ENCODE measurements at regions not wholly inside any gene's neighbourhood (a gene's known extent, or its start where the extent isn't known, plus 50 kb on each side); places are given as distances from the start of the nearest gene placed in this dataset.

DNA sequence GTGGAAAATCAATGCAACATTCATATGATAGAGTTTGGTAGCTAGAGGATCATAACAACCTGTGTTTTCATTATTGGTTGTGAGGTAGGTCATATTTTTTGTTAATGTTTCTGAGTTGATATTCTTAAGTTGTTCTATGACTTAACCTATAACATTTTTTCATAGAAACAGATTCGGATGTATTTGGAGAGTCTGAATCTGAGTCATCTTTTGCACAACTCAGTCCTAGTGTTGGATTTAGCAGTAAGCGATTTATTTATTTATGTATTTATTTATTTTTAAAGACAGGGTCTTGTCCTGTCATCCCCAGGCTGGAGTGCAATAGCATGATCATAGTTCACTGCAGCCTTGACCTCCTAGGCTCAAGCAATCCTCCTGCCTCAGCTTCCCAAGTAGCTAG, 292.8 kb upstream of the ZNF717 start:
- intact Hi-C loops (cut with micrococcal nuclease) = no loop called here
- H3K4me3 ChIP-seq (ENCODE audit: low read length) = no peak overlapping the region
- H3K9me3 ChIP-seq (ENCODE audit: low read length) = no peaks in the 10 kb centered on the region
- H3K79me2 ChIP-seq (ENCODE audit: low read length) = no peaks in the 10 kb centered on the region
- peaks cover 4% of the 10 kb centered on the region; the same call in 1 of the 2 replicates for H3K9me2 ChIP-seq (replicated peaks; ENCODE audit: low read length)
- H3K4me1 ChIP-seq (ENCODE audit: insufficient read depth, low read length) = no peaks in the 10 kb centered on the region
- H3K27me3 ChIP-seq (ENCODE audit: low read length) = no peaks in the 10 kb centered on the region
- POLR2A ChIA-PET (ENCODE audit: unreplicated experiment) = no interaction called here
- BruUV-seq (replicated peaks) = no TSS peak
- no peak overlapping the region for H3K4me2 ChIP-seq (ENCODE audit: low read length)
- no peaks in the 10 kb centered on the region for H3K36me3 ChIP-seq (ENCODE audit: low read depth, low read length)
- no peak overlapping the region for H3K9ac ChIP-seq (ENCODE audit: low read length)
- H3F3A ChIP-seq (ENCODE audit: low read length, unreplicated experiment) = no peaks in the 10 kb centered on the region
- DNase-seq = no peak
- ATAC-seq = no peak
- TF ChIP-seq EZH2phosphoT487 (IDR thresholded peaks at IDR 0.05; ENCODE audit: borderline replicate concordance, low read length) = no peak
- TF ChIP-seq CTCF (conservative IDR thresholded peaks at IDR 0.05; ENCODE audit: low read depth, low read length) = no peak
- no peak for TF ChIP-seq EZH2 (IDR thresholded peaks at IDR 0.05; ENCODE audit: low read length, unreplicated experiment)
- CTCF ChIA-PET = no interaction called here
- no peaks in the 10 kb centered on the region for H4K20me1 ChIP-seq (ENCODE audit: low read length)
- H2AFZ ChIP-seq (ENCODE audit: low read length) = no peak overlapping the region
- no peak overlapping the region for H3K27ac ChIP-seq (ENCODE audit: low read length)

GRCh38 chr3:76083992-76084391, 298.6 kb upstream of the ZNF717 start:
- Histone ChIP-seq H4K20me1 (ENCODE audit: low read length) (no peaks in the 10 kb centered on the region), H3K4me1 (ENCODE audit: insufficient read depth, low read length) (no peaks in the 10 kb centered on the region), H3K4me2 (ENCODE audit: low read length) (no peak overlapping the region), H3K9me2 (replicated peaks; ENCODE audit: low read length) (no peaks in the 10 kb centered on the region), H3K27me3 (ENCODE audit: low read length) (no peaks in the 10 kb centered on the region), H3F3A (ENCODE audit: low read length, unreplicated experiment) (no peaks in the 10 kb centered on the region), H2AFZ (ENCODE audit: low read length) (0 out of 2 replicates have a peak overlapping the region, but pooled peaks have one; percentile 33), H3K9ac (ENCODE audit: low read length) (no peak overlapping the region), H3K4me3 (ENCODE audit: low read length) (no peak overlapping the region), H3K9me3 (ENCODE audit: low read length) (no peaks in the 10 kb centered on the region), H3K36me3 (ENCODE audit: low read depth, low read length) (no peaks in the 10 kb centered on the region), H3K79me2 (ENCODE audit: low read length) (no peaks in the 10 kb centered on the region), H3K27ac (ENCODE audit: low read length) (no peak overlapping the region)
- no TSS peak for BruUV-seq (replicated peaks)
- ChIA-PET POLR2A (ENCODE audit: unreplicated experiment) (no interaction called here), CTCF (no interaction called here)
- ATAC-seq (no peak), DNase-seq (no peak)
- no peak for TF ChIP-seq EZH2 (IDR thresholded peaks at IDR 0.05; ENCODE audit: low read length, unreplicated experiment)
- intact Hi-C loops (cut with micrococcal nuclease) = no loop called here

- H3K79me2 ChIP-seq (ENCODE audit: low read length) = no peaks in the 10 kb centered on the region
- no peaks in the 10 kb centered on the region for H4K20me1 ChIP-seq (ENCODE audit: low read length)
- no peaks in the 10 kb centered on the region for H3F3A ChIP-seq (ENCODE audit: low read length, unreplicated experiment)
- peak; percentile 67 for ATAC-seq
- no peak overlapping the region for H3K4me3 ChIP-seq (ENCODE audit: low read length)
- intact Hi-C loops (cut with micrococcal nuclease) = no loop called here
- BruUV-seq (replicated peaks) = no TSS peak
- H3K27ac ChIP-seq (ENCODE audit: low read length) = no peak overlapping the region
- H3K9me2 ChIP-seq (replicated peaks; ENCODE audit: low read length) = no peaks in the 10 kb centered on the region
- H3K4me2 ChIP-seq (ENCODE audit: low read length) = peak overlapping the region; percentile 37; the same call in 1 of the 2 replicates
- no peak overlapping the region for H2AFZ ChIP-seq (ENCODE audit: low read length)
- H3K27me3 ChIP-seq (ENCODE audit: low read length) = no peaks in the 10 kb centered on the region
- TF ChIP-seq CTCF (conservative IDR thresholded peaks at IDR 0.05; ENCODE audit: low read depth, low read length) = no peak
- TF ChIP-seq EZH2 (IDR thresholded peaks at IDR 0.05; ENCODE audit: low read length, unreplicated experiment) = no peak
- no peak for TF ChIP-seq EZH2phosphoT487 (IDR thresholded peaks at IDR 0.05; ENCODE audit: borderline replicate concordance, low read length)
- POLR2A ChIA-PET (ENCODE audit: unreplicated experiment) = no interaction called here
- H3K9ac ChIP-seq (ENCODE audit: low read length) = no peak overlapping the region
- no peaks in the 10 kb centered on the region for H3K36me3 ChIP-seq (ENCODE audit: low read depth, low read length)
- CTCF ChIA-PET = no interaction called here
- peaks cover 9% of the 10 kb centered on the region for H3K4me1 ChIP-seq (ENCODE audit: insufficient read depth, low read length)
- H3K9me3 ChIP-seq (ENCODE audit: low read length) = no peaks in the 10 kb centered on the region
- peak; percentile 44 for DNase-seq
Observed at GRCh38 chr3:76096036-76096435, 310.7 kb upstream of the ZNF717 start.
